ENCODE measurements at regions not wholly inside any gene's neighbourhood (a gene's known extent, or its start where the extent isn't known, plus 50 kb on each side); places are given as distances from the start of the nearest gene placed in this dataset.
"Not testable (repeated sequence)": the region's sequence is repeated elsewhere in the genome, so short reads cannot be mapped to it uniquely, and the experiment has no call there.

GRCh38 chr4:28508636-28509035 lies 1648.0 kb downstream of the STIM2 start:
- DNase-seq (ENCODE audit: low read depth): no peak
- TF ChIP-seq CTCF (IDR thresholded peaks at IDR 0.05; ENCODE audit: insufficient read depth, low read length): no peak
- H3K4me3 ChIP-seq (ENCODE audit: low read depth, low read length): no peak overlapping the region

GRCh38 chr4:28514766-28515165 lies 1654.1 kb downstream of the STIM2 start:
- DNase-seq (ENCODE audit: low read depth): not testable (repeated sequence)

GRCh38 chr4:28518561-28519165 lies 1658.0 kb downstream of the STIM2 start:
- no peak for TF ChIP-seq CTCF (IDR thresholded peaks at IDR 0.05; ENCODE audit: insufficient read depth, low read length)
- no peak overlapping the region for H3K4me3 ChIP-seq (ENCODE audit: low read depth, low read length)
- DNase-seq (ENCODE audit: low read depth): peak; percentile 12

More at GRCh38 chr4:28514766-28515165, 1654.1 kb downstream of the STIM2 start:
- H3K4me3 ChIP-seq (ENCODE audit: low read depth, low read length): not testable (repeated sequence)

GRCh38 chr4:28523681-28524190 lies 1663.1 kb downstream of the STIM2 start:
- no peak for DNase-seq (ENCODE audit: low read depth)
- no peak for TF ChIP-seq CTCF (IDR thresholded peaks at IDR 0.05; ENCODE audit: insufficient read depth, low read length)

GRCh38 chr4:28536124-28536523 lies 1675.5 kb downstream of the STIM2 start:
- TF ChIP-seq CTCF (IDR thresholded peaks at IDR 0.05; ENCODE audit: insufficient read depth, low read length): no peak
- DNase-seq (ENCODE audit: low read depth): no peak
- no peak overlapping the region for H3K4me3 ChIP-seq (ENCODE audit: low read depth, low read length)

More at GRCh38 chr4:28523681-28524190, 1663.1 kb downstream of the STIM2 start:
- no peak overlapping the region for H3K4me3 ChIP-seq (ENCODE audit: low read depth, low read length)

GRCh38 chr4:28545986-28546385 lies 1685.3 kb downstream of the STIM2 start:
- no peak for DNase-seq (ENCODE audit: low read depth)
- no peak for TF ChIP-seq CTCF (IDR thresholded peaks at IDR 0.05; ENCODE audit: insufficient read depth, low read length)
- H3K4me3 ChIP-seq (ENCODE audit: low read depth, low read length): no peak overlapping the region

- no peak for DNase-seq (ENCODE audit: low read depth)
- no peak overlapping the region for H3K4me3 ChIP-seq (ENCODE audit: low read depth, low read length)
- no peak for TF ChIP-seq CTCF (IDR thresholded peaks at IDR 0.05; ENCODE audit: insufficient read depth, low read length)
These were observed 1687.5 kb downstream of the STIM2 start for GRCh38 chr4:28548136-28548535.

All from fibroblast of the aortic adventitia (primary cell).